T-helper 2 cell treated with Interferon-gamma antibody and Interleukin-4, amounts not matched to agents 5 μg/mL and 100 μg/mL, for 36 hours (primary cell): ENCODE measurements at regions not wholly inside any gene's neighbourhood (a gene's known extent, or its start where the extent isn't known, plus 50 kb on each side); places are given as distances from the start of the nearest gene placed in this dataset.

Source experiments
- DNase-seq: peaks from one replicate; pipeline ENCODE4 v3.0.0; 2021; ENCODE audit warnings: low spot score
- H3K27ac Mint-ChIP-seq: one replicate; pipeline ENCODE4 v1.8.0; 2021; ENCODE audit warnings: mild to moderate bottlenecking, mixed read lengths
- H3K27me3 Mint-ChIP-seq: one replicate; pipeline ENCODE4 v1.8.0; 2021; ENCODE audit warnings: low read depth, mixed read lengths
- H3K36me3 Mint-ChIP-seq: one replicate; pipeline ENCODE4 v1.8.0; 2021; ENCODE audit warnings: low read depth, mixed read lengths
- H3K4me1 Mint-ChIP-seq: one replicate; pipeline ENCODE4 v1.8.0; 2021; ENCODE audit warnings: low read depth, mixed read lengths
- H3K4me3 Mint-ChIP-seq: one replicate; pipeline ENCODE4 v1.8.0; 2022; ENCODE audit warnings: mild to moderate bottlenecking, moderate library complexity, mixed read lengths
- H3K9me3 Mint-ChIP-seq: one replicate; pipeline ENCODE4 v1.8.0; 2021; ENCODE audit warnings: mixed read lengths

GRCh38 chr13:73451221-73452029, 392.6 kb downstream of the KLF5 start:
- Mint-ChIP-seq H3K4me3 (no peak overlapping the region), H3K4me1 (no peaks in the 10 kb centered on the region), H3K27me3 (no peaks in the 10 kb centered on the region), H3K27ac (no peak overlapping the region), H3K9me3 (no peaks in the 10 kb centered on the region), H3K36me3 (no peaks in the 10 kb centered on the region)
- no peak for DNase-seq

DNA sequence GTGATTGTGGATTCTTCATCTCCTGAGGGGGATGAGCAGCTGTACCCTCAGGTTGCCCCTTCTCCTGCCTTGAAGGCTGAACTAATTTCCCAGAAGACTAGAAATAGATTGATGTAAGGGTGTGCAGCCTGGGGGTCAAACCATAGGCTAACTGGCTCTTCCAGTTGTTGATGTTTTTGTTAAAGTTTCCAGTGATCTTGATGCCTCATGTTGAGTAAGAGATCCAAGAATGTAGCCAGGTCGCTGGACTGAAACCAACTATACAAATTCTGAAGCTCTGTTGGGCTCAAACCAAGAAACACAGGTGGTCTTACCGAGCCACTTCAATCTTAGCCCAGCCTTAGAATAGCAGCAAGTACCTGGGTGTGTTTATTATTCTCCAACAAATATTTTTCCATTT, 391.8 kb downstream of the KLF5 start:
- H3K27me3 Mint-ChIP-seq, result no peaks in the 10 kb centered on the region
- H3K4me3 Mint-ChIP-seq, result no peak overlapping the region
- H3K9me3 Mint-ChIP-seq, result peaks cover 3% of the 10 kb centered on the region
- no peaks in the 10 kb centered on the region for H3K4me1 Mint-ChIP-seq
- no peak overlapping the region for H3K27ac Mint-ChIP-seq
- no peak for DNase-seq
- no peaks in the 10 kb centered on the region for H3K36me3 Mint-ChIP-seq

DNA sequence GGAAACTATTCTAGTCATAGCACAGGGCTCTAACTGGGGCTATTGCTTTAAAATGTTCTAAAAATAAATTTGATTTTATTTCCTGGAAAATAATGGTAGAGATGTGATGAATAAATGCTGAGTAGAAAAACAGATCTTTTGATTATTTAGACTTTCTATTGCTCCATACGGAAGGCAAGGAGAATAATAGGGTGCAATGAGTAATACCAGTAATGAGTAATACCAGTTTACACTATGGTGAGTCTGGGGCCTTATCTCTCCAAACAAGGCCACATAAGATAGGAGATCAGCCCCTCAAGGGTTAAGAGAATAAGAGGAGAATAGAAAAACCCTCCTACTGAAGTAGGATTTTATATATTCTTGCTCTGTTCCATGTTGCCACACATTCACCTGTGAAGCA, 390.4 kb downstream of the KLF5 start:
- H3K4me3 Mint-ChIP-seq, result no peak overlapping the region
- H3K27ac Mint-ChIP-seq, result no peak overlapping the region
- no peaks in the 10 kb centered on the region for H3K36me3 Mint-ChIP-seq
- H3K4me1 Mint-ChIP-seq, result no peaks in the 10 kb centered on the region
- H3K27me3 Mint-ChIP-seq, result no peaks in the 10 kb centered on the region
- DNase-seq, result no peak
- peaks cover 9% of the 10 kb centered on the region for H3K9me3 Mint-ChIP-seq

DNA sequence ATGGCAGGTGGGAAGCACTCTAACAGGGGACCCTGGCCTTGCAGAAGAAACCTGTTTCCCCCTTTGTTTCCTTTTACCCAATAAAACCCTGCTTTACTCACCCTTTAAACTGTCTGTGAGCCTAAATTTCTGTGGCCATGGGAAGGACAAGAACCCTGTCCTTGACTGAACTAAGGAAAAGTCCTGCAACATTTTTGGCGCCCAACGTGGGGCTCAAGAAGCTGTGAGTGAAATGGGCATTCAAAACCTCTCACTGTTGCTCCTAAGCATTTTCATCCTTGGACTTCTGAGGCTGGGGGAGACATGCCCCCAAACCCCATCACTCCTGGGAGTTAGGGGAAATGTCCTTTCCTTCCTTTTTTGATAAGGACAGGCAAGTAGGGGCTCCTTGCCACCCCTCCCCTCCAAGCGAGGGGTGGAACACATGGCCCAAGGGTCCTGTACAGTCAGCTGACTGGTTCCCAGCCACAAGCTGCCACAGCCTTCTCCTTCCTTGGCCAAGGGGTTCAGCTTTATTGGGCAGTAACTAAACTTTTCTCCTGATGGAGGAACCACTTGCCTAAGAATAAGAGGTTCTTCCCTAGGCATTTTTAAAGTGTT, 381.6 kb downstream of the KLF5 start:
- Mint-ChIP-seq H3K27ac (no peak overlapping the region), H3K27me3 (no peaks in the 10 kb centered on the region), H3K9me3 (peaks cover 50% of the 10 kb centered on the region), H3K36me3 (peaks cover 5% of the 10 kb centered on the region), H3K4me1 (no peaks in the 10 kb centered on the region), H3K4me3 (no peak overlapping the region)
- DNase-seq, result no peak

GRCh38 chr13:73433890-73434289, 375.1 kb downstream of the KLF5 start:
- no peak for DNase-seq
- H3K36me3 Mint-ChIP-seq, result no peaks in the 10 kb centered on the region
- no peak overlapping the region for H3K4me3 Mint-ChIP-seq
- H3K27ac Mint-ChIP-seq, result no peak overlapping the region
- H3K27me3 Mint-ChIP-seq, result no peaks in the 10 kb centered on the region
- H3K4me1 Mint-ChIP-seq, result peaks cover 2% of the 10 kb centered on the region
- H3K9me3 Mint-ChIP-seq, result peaks cover 27% of the 10 kb centered on the region

DNA sequence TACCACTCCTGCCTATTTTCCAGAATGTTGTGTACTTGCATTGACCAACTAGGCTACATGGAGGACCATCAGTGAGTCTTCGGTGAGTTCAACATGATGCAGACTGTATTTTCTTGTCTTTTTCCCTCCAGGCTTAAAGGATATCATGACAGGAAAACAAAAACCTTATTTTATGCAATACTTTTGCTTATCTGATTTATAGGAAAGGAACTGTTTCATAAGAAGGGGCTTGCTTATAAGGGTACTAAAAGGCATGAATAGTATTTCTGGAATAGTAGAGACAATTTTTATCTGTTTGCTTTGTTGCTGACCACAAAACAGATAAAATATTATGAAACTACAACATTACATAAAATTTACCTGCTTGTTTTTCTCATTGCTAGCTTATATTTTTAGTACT, 374.7 kb downstream of the KLF5 start:
- Mint-ChIP-seq H3K27ac (no peak overlapping the region), H3K4me3 (no peak overlapping the region), H3K36me3 (no peaks in the 10 kb centered on the region), H3K27me3 (no peaks in the 10 kb centered on the region), H3K9me3 (peaks cover 26% of the 10 kb centered on the region), H3K4me1 (peaks cover 2% of the 10 kb centered on the region)
- no peak for DNase-seq

- Mint-ChIP-seq H3K4me1 (peaks cover 2% of the 10 kb centered on the region), H3K4me3 (no peak overlapping the region)
- DNase-seq, result no peak
Measured at GRCh38 chr13:73429701-73430100, 370.9 kb downstream of the KLF5 start.

DNA sequence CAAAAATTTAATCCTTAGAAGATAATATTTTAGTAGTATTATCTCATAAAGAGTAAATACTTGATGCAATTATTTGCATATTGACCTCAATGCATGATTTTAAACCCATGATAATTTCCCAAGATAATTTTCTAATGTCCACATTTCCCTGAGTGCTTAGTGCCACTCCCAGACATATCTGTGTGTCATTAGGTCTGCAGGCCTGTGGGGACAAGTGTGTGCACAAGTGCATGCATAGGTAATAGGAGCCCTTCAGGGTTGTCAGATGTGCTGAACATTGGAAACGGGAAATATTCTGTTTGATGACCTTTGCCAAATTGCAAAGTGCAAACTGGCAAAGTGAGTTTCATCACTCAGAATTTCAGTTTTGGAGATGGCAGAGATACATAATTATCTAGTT, 369.9 kb downstream of the KLF5 start:
- no peaks in the 10 kb centered on the region for H3K36me3 Mint-ChIP-seq
- peaks cover under 1% of the 10 kb centered on the region for H3K4me1 Mint-ChIP-seq
- H3K9me3 Mint-ChIP-seq, result no peaks in the 10 kb centered on the region
- DNase-seq, result no peak
- peaks cover 3% of the 10 kb centered on the region for H3K27me3 Mint-ChIP-seq
- no peak overlapping the region for H3K27ac Mint-ChIP-seq
- H3K4me3 Mint-ChIP-seq, result no peak overlapping the region

More at GRCh38 chr13:73429701-73430100, 370.9 kb downstream of the KLF5 start:
- no peaks in the 10 kb centered on the region for H3K36me3 Mint-ChIP-seq
- no peaks in the 10 kb centered on the region for H3K9me3 Mint-ChIP-seq
- peaks cover 3% of the 10 kb centered on the region for H3K27me3 Mint-ChIP-seq
- H3K27ac Mint-ChIP-seq, result no peak overlapping the region

GRCh38 chr13:73428137-73428536, 369.3 kb downstream of the KLF5 start:
- H3K27ac Mint-ChIP-seq, result no peak overlapping the region
- H3K9me3 Mint-ChIP-seq, result no peaks in the 10 kb centered on the region
- no peak overlapping the region for H3K4me3 Mint-ChIP-seq
- DNase-seq, result no peak
- H3K27me3 Mint-ChIP-seq, result peaks cover 3% of the 10 kb centered on the region
- H3K36me3 Mint-ChIP-seq, result no peaks in the 10 kb centered on the region
- no peaks in the 10 kb centered on the region for H3K4me1 Mint-ChIP-seq

DNA sequence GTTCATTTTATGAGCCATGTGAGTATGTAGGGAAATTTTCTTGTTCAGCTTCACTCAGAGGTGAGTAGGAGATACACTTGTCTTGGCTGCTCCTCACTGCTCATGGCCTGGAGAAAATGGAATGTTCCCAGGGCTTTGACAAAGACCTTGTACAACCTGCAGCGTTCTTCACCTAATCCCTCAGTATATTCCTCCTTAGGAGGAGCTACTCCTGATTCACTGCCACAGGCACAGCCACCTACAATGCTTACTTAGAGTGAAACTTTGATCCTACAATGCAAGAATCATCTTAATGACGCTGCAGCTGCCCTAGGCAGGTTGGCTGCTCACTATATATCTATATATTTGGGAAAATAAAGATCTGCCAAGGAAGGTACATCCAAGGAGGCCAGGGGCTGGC, 364.2 kb downstream of the KLF5 start:
- peaks cover 3% of the 10 kb centered on the region for H3K27me3 Mint-ChIP-seq
- no peaks in the 10 kb centered on the region for H3K36me3 Mint-ChIP-seq
- no peak for DNase-seq
- no peak overlapping the region for H3K27ac Mint-ChIP-seq
- no peaks in the 10 kb centered on the region for H3K9me3 Mint-ChIP-seq
- no peak overlapping the region for H3K4me3 Mint-ChIP-seq
- H3K4me1 Mint-ChIP-seq, result no peaks in the 10 kb centered on the region

DNA sequence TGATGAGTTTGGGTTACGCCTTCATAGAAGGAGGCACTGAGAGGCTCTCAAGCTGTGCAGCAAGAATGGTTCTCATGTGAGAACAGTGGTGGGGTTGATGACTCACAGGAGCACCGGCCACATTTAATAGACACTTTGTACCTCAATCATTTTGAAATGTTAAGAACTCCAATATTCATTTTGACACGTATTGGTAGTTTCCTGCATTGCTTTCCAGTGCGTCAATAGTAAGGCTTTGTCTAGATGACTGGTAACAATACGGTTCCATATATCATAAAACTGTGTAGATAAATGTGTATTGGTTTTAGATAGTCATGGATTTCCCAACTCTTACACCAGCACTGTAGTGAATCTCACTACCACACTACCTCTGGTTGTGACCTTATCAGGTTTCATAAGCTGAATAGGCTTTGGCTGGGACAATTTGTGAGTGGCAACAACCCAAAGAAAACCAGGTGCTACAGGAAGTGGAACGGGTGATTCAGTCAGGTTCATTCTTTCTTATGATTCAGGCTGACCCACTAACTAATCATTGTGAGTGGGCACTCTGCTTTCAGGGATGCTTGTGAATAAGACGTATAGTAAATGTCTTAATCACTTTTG, 362.6 kb downstream of the KLF5 start:
- H3K9me3 Mint-ChIP-seq, result no peaks in the 10 kb centered on the region
- H3K36me3 Mint-ChIP-seq, result no peaks in the 10 kb centered on the region
- H3K27me3 Mint-ChIP-seq, result peaks cover 3% of the 10 kb centered on the region
- H3K4me3 Mint-ChIP-seq, result no peak overlapping the region
- H3K4me1 Mint-ChIP-seq, result no peaks in the 10 kb centered on the region
- H3K27ac Mint-ChIP-seq, result no peak overlapping the region
- DNase-seq, result peak; percentile 23

DNA sequence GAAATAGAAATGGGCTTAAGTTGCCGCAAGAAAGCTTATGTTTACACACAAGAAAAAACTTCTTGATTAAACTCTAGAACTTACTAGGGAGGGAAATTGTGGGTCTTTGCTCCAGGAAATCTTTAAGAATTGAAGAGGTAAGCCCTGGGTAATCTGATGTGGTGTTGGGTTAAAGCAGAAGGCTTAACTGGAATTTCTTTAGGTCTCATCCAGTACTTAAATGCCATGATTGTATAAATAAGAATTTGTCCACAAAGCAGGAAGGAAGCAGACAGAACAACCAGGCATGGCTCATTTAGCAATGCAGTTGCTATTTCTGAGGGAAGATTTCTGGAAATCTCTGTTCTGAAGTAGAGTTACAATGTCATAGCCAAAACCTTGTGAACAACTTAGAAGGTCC, 360.4 kb downstream of the KLF5 start:
- Mint-ChIP-seq H3K9me3 (no peaks in the 10 kb centered on the region), H3K27me3 (no peaks in the 10 kb centered on the region), H3K36me3 (no peaks in the 10 kb centered on the region), H3K4me1 (no peaks in the 10 kb centered on the region), H3K4me3 (no peak overlapping the region), H3K27ac (no peak overlapping the region)
- no peak for DNase-seq

DNA sequence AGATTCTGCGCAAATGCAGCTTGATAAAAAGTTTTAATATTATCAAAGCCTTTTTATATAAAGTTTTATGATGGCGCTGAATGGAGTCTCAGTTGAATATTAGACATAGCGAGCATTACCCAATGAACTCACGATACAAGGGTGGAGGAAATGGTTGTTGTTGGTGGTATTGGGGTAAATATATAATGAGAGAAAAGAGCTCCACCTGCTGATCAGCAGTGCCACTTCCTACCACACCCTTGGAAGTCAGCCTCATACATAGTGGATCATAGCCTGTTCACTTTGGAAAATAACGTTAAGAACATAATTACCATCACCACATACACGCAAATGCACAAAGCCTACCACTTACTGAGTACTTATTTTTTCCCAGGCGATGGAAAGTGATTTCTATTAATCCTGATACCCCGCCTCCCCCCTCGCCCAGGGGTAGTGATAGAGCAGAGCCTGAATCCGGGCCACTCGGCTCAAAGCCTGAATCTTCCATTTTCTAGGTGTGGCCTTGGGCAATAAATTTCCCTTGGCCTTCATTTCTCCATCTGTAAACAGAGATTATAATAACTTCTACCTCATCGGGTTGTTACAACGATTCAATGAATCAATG, 358.3 kb downstream of the KLF5 start:
- Mint-ChIP-seq H3K4me1 (no peaks in the 10 kb centered on the region), H3K9me3 (no peaks in the 10 kb centered on the region), H3K27ac (no peak overlapping the region), H3K36me3 (no peaks in the 10 kb centered on the region), H3K4me3 (no peak overlapping the region), H3K27me3 (no peaks in the 10 kb centered on the region)
- DNase-seq, result no peak

DNA sequence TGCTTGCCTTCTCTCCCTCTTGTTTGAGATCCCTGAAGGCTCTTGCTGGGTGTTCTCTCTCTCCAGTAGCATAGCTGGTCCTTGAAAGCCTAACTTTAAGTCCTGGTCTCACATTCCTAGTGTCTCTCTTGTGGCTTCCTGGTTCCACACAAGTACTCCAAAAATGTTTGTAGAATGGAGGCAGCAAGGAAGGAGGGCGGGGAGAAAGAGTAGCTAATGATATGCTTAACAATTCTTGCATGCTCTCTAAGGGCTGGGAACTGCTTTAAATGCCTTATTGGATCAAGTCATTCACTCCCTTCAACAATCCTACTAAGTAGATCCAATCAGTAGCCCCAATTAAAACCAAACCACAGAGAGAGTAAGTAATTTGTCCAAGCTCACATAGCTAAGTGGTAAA, 357.3 kb downstream of the KLF5 start:
- Mint-ChIP-seq H3K27me3 (no peaks in the 10 kb centered on the region), H3K9me3 (no peaks in the 10 kb centered on the region)

More for the DNA sequence above, 357.3 kb downstream of the KLF5 start:
- no peaks in the 10 kb centered on the region for H3K36me3 Mint-ChIP-seq
- H3K4me1 Mint-ChIP-seq, result no peaks in the 10 kb centered on the region
- no peak overlapping the region for H3K27ac Mint-ChIP-seq
- H3K4me3 Mint-ChIP-seq, result no peak overlapping the region
- DNase-seq, result no peak
